Motor neuron (in vitro differentiated cells): ENCODE measurements at regions not wholly inside any gene's neighbourhood (a gene's known extent, or its start where the extent isn't known, plus 50 kb on each side); places are given as distances from the start of the nearest gene placed in this dataset.

Source experiments
- ATAC-seq, 8 experiments: fragments of 200-7000 bp; cut with Tn5 transposase; replicated peaks in 6 of 8; 2 replicates each; pipeline ENCODE4 v1.8.0; 2021; ENCODE audit warnings: mild to moderate bottlenecking in 8 of 8, moderate library complexity in 8 of 8
- H3K27ac ChIP-seq, 2 donors: fragments of 250-450 bp; sonication (Bioruptor Pico); 2 replicates each; pipeline ENCODE4 v1.9.0; 2021; ENCODE audit warnings: antibody characterized with exemption in 2 of 2, mild to moderate bottlenecking in 2 of 2, moderate library complexity in 1 of 2
- H3K4me1 ChIP-seq, 2 donors: fragments of 250-450 bp; sonication (Bioruptor Pico); replicated peaks in 1 of 2; 2 replicates each; pipeline ENCODE4 v1.6.1; 2021; ENCODE audit warnings: antibody characterized with exemption in 2 of 2, mild to moderate bottlenecking in 2 of 2, moderate library complexity in 1 of 2
- H3K4me3 ChIP-seq, 5 donors: fragments of 250-450 bp; sonication (Bioruptor Pico); 2 replicates each; pipeline ENCODE4 v1.9.0; 2021; ENCODE audit warnings: antibody characterized with exemption in 5 of 5, mild to moderate bottlenecking in 5 of 5, moderate library complexity in 4 of 5
- WGBS, 10 experiments: fragments of 450-650 bp; shearing (Covaris generic); methylation state at CpG; one replicate each; pipeline ENCODE4 v1.0.0; 2022; 5-methylcytosine and 5-hydroxymethylcytosine counted together
- in situ Hi-C, 9 experiments: fragments of 400-800 bp; cut with MboI; loops; one replicate each; pipeline ENCODE4 v1.15.0; 2021; ENCODE audit warnings: low sequenced_read_pairs in 9 of 9, low pct_unique_long_range_greater_than_20kb in 2 of 9; ENCODE audit not compliant: unreplicated experiment in 9 of 9

GRCh38 chr2:150232321-150232720 is 255.1 kb downstream of the RND3 start:
- Histone ChIP-seq H3K4me1 (peaks cover 0 to 9% of the 10 kb centered on the region in 2 donors), H3K27ac (no peak overlapping the region), H3K4me3 (no peak overlapping the region)
- WGBS, 10 experiments = 20 to 89% (median 50%) methylated on average over 1 of the region's 1 CpG; no CpG with 5 or more reads in 1 of the 10 experiments
- in situ Hi-C loops = no loop called here
- no peak for ATAC-seq

- peaks cover 0 to 9% of the 10 kb centered on the region in 2 donors for H3K4me1 ChIP-seq
- H3K27ac ChIP-seq = no peak overlapping the region
- in situ Hi-C loops = no loop called here
- ATAC-seq = no peak
- 71 to 100% (median 100%) methylated on average over 1 of the region's 1 CpG; no CpG with 5 or more reads in 3 of the 10 experiments for WGBS, 10 experiments
- no peak overlapping the region for H3K4me3 ChIP-seq
Measured at GRCh38 chr2:150230616-150231015, 256.9 kb downstream of the RND3 start.

- no peak for ATAC-seq
- in situ Hi-C loops = no loop called here
- peaks cover 0 to 8% of the 10 kb centered on the region in 2 donors for H3K4me1 ChIP-seq
- WGBS, 10 experiments = 0 to 38% (median 0%) methylated on average over 1 of the region's 1 CpG
- no peak overlapping the region for H3K4me3 ChIP-seq
- no peak overlapping the region for H3K27ac ChIP-seq
Measured at GRCh38 chr2:150230004-150230403, 257.5 kb downstream of the RND3 start.

GRCh38 chr2:150228936-150229335 is 258.5 kb downstream of the RND3 start:
- WGBS, 10 experiments = 8 to 89% (median 53%) methylated on average over 1 of the region's 1 CpG; no CpG with 5 or more reads in 4 of the 10 experiments
- no peak overlapping the region for H3K27ac ChIP-seq
- H3K4me3 ChIP-seq = no peak overlapping the region
- no peak for ATAC-seq
- in situ Hi-C loops = no loop called here
- peaks cover 0 to 1% of the 10 kb centered on the region in 2 donors for H3K4me1 ChIP-seq

GRCh38 chr2:150225030-150225429 is 262.4 kb downstream of the RND3 start:
- ATAC-seq = no peak
- Histone ChIP-seq H3K27ac (no peak overlapping the region), H3K4me3 (no peak overlapping the region), H3K4me1 (peaks cover 0 to 9% of the 10 kb centered on the region in 2 donors)
- 17 to 100% (median 82%) methylated on average over 1 of the region's 1 CpG; no CpG with 5 or more reads in 4 of the 10 experiments for WGBS, 10 experiments
- in situ Hi-C loops = no loop called here

- in situ Hi-C loops = no loop called here
- H3K4me3 ChIP-seq = no peak overlapping the region
- no peak overlapping the region for H3K27ac ChIP-seq
- whole genome bisulfite sequencing, 10 experiments = 67 to 100% (median 97%) methylated on average over 1 to 3 of the region's 3 CpGs; no CpG with 5 or more reads in 4 of the 10 experiments
- ATAC-seq = no peak
- peaks cover 0 to 9% of the 10 kb centered on the region in 2 donors for H3K4me1 ChIP-seq
Measured at GRCh38 chr2:150224321-150224720, 263.1 kb downstream of the RND3 start.

- H3K4me3 ChIP-seq = no peak overlapping the region
- ATAC-seq = peak in 2 of 8 experiments; percentile 83 to 93
- 65 to 100% (median 88%) methylated on average over 2 to 5 of the region's 5 CpGs; no CpG with 5 or more reads in 1 of the 10 experiments for WGBS, 10 experiments
Measured at GRCh38 chr2:150222942-150223341, 264.5 kb downstream of the RND3 start.

GRCh38 chr2:150222379-150222778 is 265.1 kb downstream of the RND3 start:
- WGBS, 10 experiments = 80 to 100% (median 91%) methylated on average over 1 to 6 of the region's 6 CpGs
- Histone ChIP-seq H3K4me1 (peaks cover 0 to 9% of the 10 kb centered on the region in 2 donors), H3K4me3 (no peak overlapping the region), H3K27ac (no peak overlapping the region)
- in situ Hi-C loops = no loop called here
- ATAC-seq = peak in 1 of 8 experiments; percentile 12

More at GRCh38 chr2:150222942-150223341, 264.5 kb downstream of the RND3 start:
- in situ Hi-C loops = no loop called here
- H3K4me1 ChIP-seq = peaks cover 0 to 9% of the 10 kb centered on the region in 2 donors
- H3K27ac ChIP-seq = no peak overlapping the region

GRCh38 chr2:150219861-150220260 is 267.6 kb downstream of the RND3 start:
- 50 to 85% methylated on average over 1 to 2 of the region's 2 CpGs; no CpG with 5 or more reads in 8 of the 10 experiments for WGBS, 10 experiments
- in situ Hi-C loops = no loop called here
- no peak overlapping the region for H3K4me3 ChIP-seq
- no peak overlapping the region for H3K27ac ChIP-seq
- H3K4me1 ChIP-seq = peaks cover 0 to 9% of the 10 kb centered on the region in 2 donors
- no peak for ATAC-seq

GRCh38 chr2:150215041-150215440 is 272.4 kb downstream of the RND3 start:
- in situ Hi-C loops = no loop called here
- peaks cover 0 to 3% of the 10 kb centered on the region in 2 donors for H3K4me1 ChIP-seq
- WGBS, 10 experiments = 0 to 100% (median 63%) methylated on average over 1 of the region's 1 CpG; no CpG with 5 or more reads in 4 of the 10 experiments
- peak in 2 of 8 experiments; percentile 4 to 67 for ATAC-seq
- no peak overlapping the region for H3K4me3 ChIP-seq
- no peak overlapping the region for H3K27ac ChIP-seq

GRCh38 chr2:150214626-150215025 is 272.8 kb downstream of the RND3 start:
- in situ Hi-C loops = no loop called here
- peak in 1 of 8 experiments; percentile 66 for ATAC-seq
- no peak overlapping the region for H3K4me3 ChIP-seq
- no peak overlapping the region for H3K27ac ChIP-seq
- H3K4me1 ChIP-seq = peaks cover 0 to 3% of the 10 kb centered on the region in 2 donors
- 0 to 89% (median 40%) methylated on average over 1 of the region's 1 CpG; no CpG with 5 or more reads in 1 of the 10 experiments for WGBS, 10 experiments

- H3K4me1 ChIP-seq = peaks cover 3 to 5% of the 10 kb centered on the region in 2 donors
- H3K27ac ChIP-seq = no peak overlapping the region
- WGBS, 10 experiments = 0 to 100% (median 73%) methylated on average over 1 to 4 of the region's 4 CpGs; no CpG with 5 or more reads in 1 of the 10 experiments
- ATAC-seq = peak in 3 of 8 experiments; percentile 81 to 90 (median 87)
- no peak overlapping the region for H3K4me3 ChIP-seq
- in situ Hi-C loops = no loop called here
Measured at GRCh38 chr2:150212722-150213171, 274.7 kb downstream of the RND3 start.

- in situ Hi-C loops = no loop called here
- H3K4me1 ChIP-seq = peaks cover 3 to 5% of the 10 kb centered on the region in 2 donors
- no peak overlapping the region for H3K27ac ChIP-seq
- H3K4me3 ChIP-seq = no peak overlapping the region
- ATAC-seq = no peak
Measured at GRCh38 chr2:150211164-150211631, 276.3 kb downstream of the RND3 start.

- peaks cover 3 to 5% of the 10 kb centered on the region in 2 donors for H3K4me1 ChIP-seq
- 4 to 100% (median 76%) methylated on average over 2 of the region's 2 CpGs for WGBS, 10 experiments
- no peak overlapping the region for H3K4me3 ChIP-seq
- in situ Hi-C loops = no loop called here
- no peak for ATAC-seq
- no peak overlapping the region for H3K27ac ChIP-seq
Measured at GRCh38 chr2:150209746-150210145, 277.7 kb downstream of the RND3 start.
